Activated naive CD4-positive, alpha-beta T cell treated with anti-CD3 and anti-CD28 coated beads, Interleukin-2, amount 10 ng/mL, durations not matched to agents 7 days and 5 days (primary cell): ENCODE measurements at regions not wholly inside any gene's neighbourhood (a gene's known extent, or its start where the extent isn't known, plus 50 kb on each side); places are given as distances from the start of the nearest gene placed in this dataset.

ENCODE experiments used
- CTCF ChIA-PET: fragments of 350-600 bp; sonication (Branson Sonifier 250); formaldehyde crosslinking; loops from one replicate; lab custom pipeline; 2021; ENCODE audit warnings: antibody characterized with exemption; lab: Charles Lee
- DNase-seq: peaks from one replicate; pipeline ENCODE4 v3.0.0-alpha.2; 2020
- H3K27ac Mint-ChIP-seq: one replicate; pipeline ENCODE4 v1.8.0; 2021; ENCODE audit warnings: mild to moderate bottlenecking, moderate library complexity, mixed read lengths
- H3K27me3 Mint-ChIP-seq: one replicate; pipeline ENCODE4 v1.8.0; 2021; ENCODE audit warnings: mild to moderate bottlenecking, mixed read lengths
- H3K36me3 Mint-ChIP-seq: one replicate; pipeline ENCODE4 v1.8.0; 2021; ENCODE audit warnings: mixed read lengths
- H3K4me1 Mint-ChIP-seq: one replicate; pipeline ENCODE4 v1.8.0; 2021; ENCODE audit warnings: mixed read lengths
- H3K4me3 Mint-ChIP-seq: one replicate; pipeline ENCODE4 v1.8.0; 2021; ENCODE audit warnings: mild to moderate bottlenecking, moderate library complexity, mixed read lengths
- H3K9me3 Mint-ChIP-seq: one replicate; pipeline ENCODE4 v1.8.0; 2021; ENCODE audit warnings: mixed read lengths

- H3K27me3 Mint-ChIP-seq = peaks cover 4% of the 10 kb centered on the region
- CTCF ChIA-PET = no interaction called here
Measured at GRCh38 chr3:40803311-40803710, 278.6 kb downstream of the ZNF621 start.

DNA sequence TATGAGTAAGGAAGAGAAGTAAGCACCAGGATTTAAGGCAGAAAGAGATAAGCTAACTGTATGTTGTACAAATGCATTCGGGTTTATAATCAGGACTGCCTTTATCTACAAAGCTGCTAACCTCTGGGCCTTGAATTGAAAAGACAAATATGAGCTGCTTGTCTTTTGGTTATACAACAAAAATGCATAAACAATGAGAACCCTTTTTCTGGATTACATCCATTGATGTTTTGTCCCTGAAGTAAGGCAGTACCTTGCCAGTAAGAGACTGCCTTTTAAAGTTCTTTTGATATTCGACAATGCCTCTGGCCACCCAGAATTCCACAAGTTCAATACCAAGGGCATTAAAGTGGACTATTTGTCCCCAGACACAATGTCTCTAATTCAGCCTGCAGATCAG is 280.7 kb downstream of the ZNF621 start:
- CTCF ChIA-PET = no interaction called here
- H3K4me3 Mint-ChIP-seq = no peak overlapping the region
- no peaks in the 10 kb centered on the region for H3K36me3 Mint-ChIP-seq
- peaks cover 4% of the 10 kb centered on the region for H3K27me3 Mint-ChIP-seq
- no peak overlapping the region for H3K27ac Mint-ChIP-seq
- no peak for DNase-seq
- H3K4me1 Mint-ChIP-seq = no peaks in the 10 kb centered on the region
- no peaks in the 10 kb centered on the region for H3K9me3 Mint-ChIP-seq

More at GRCh38 chr3:40803311-40803710, 278.6 kb downstream of the ZNF621 start:
- no peaks in the 10 kb centered on the region for H3K9me3 Mint-ChIP-seq
- H3K27ac Mint-ChIP-seq = no peak overlapping the region
- DNase-seq = no peak
- no peaks in the 10 kb centered on the region for H3K36me3 Mint-ChIP-seq
- no peak overlapping the region for H3K4me3 Mint-ChIP-seq
- H3K4me1 Mint-ChIP-seq = no peaks in the 10 kb centered on the region

- Mint-ChIP-seq H3K27ac (no peak overlapping the region), H3K9me3 (no peaks in the 10 kb centered on the region), H3K4me3 (no peak overlapping the region), H3K27me3 (no peaks in the 10 kb centered on the region), H3K36me3 (no peaks in the 10 kb centered on the region), H3K4me1 (no peaks in the 10 kb centered on the region)
- no peak for DNase-seq
- CTCF ChIA-PET = no interaction called here
Measured at GRCh38 chr3:40810813-40811212, 286.1 kb downstream of the ZNF621 start.

DNA sequence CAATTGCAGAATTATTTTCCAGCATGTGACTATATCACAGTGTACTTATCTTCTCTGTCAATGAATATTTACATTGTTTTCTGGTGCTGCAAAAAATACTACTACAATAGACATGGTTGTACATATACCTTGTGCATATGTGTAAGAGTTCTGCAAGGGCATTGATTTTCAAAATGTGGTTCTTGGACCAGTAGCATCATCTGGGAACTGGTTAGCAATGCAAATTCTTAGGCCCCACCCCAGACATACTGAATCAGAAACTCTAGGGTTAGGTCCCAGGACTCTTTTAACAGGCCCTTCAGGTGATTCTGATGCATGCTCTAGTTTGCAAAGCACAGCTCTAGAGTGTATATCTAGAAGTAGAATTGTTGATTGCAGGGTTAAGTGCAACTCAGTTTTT is 292.3 kb downstream of the ZNF621 start:
- H3K36me3 Mint-ChIP-seq = no peaks in the 10 kb centered on the region
- CTCF ChIA-PET = no interaction called here
- no peaks in the 10 kb centered on the region for H3K4me1 Mint-ChIP-seq
- H3K27me3 Mint-ChIP-seq = no peaks in the 10 kb centered on the region
- H3K27ac Mint-ChIP-seq = no peak overlapping the region
- no peak for DNase-seq
- no peaks in the 10 kb centered on the region for H3K9me3 Mint-ChIP-seq
- H3K4me3 Mint-ChIP-seq = no peak overlapping the region

- H3K27ac Mint-ChIP-seq = no peak overlapping the region
- no peak overlapping the region for H3K4me3 Mint-ChIP-seq
- no peaks in the 10 kb centered on the region for H3K4me1 Mint-ChIP-seq
- no peaks in the 10 kb centered on the region for H3K27me3 Mint-ChIP-seq
- no peaks in the 10 kb centered on the region for H3K36me3 Mint-ChIP-seq
- H3K9me3 Mint-ChIP-seq = no peaks in the 10 kb centered on the region
- CTCF ChIA-PET = no interaction called here
- DNase-seq = no peak
Measured at GRCh38 chr3:40821315-40821714, 296.6 kb downstream of the ZNF621 start.

GRCh38 chr3:40827226-40827625 is 302.5 kb downstream of the ZNF621 start:
- Mint-ChIP-seq H3K27ac (no peak overlapping the region), H3K4me3 (no peak overlapping the region), H3K27me3 (peaks cover 4% of the 10 kb centered on the region), H3K9me3 (no peaks in the 10 kb centered on the region), H3K36me3 (no peaks in the 10 kb centered on the region), H3K4me1 (no peaks in the 10 kb centered on the region)
- CTCF ChIA-PET = interaction anchor here (1.0 kb wide), 1 partner anchor 45 kb away, joined by 4 read pairs; no protein-coding TSS in a partner anchor
- DNase-seq = no peak

DNA sequence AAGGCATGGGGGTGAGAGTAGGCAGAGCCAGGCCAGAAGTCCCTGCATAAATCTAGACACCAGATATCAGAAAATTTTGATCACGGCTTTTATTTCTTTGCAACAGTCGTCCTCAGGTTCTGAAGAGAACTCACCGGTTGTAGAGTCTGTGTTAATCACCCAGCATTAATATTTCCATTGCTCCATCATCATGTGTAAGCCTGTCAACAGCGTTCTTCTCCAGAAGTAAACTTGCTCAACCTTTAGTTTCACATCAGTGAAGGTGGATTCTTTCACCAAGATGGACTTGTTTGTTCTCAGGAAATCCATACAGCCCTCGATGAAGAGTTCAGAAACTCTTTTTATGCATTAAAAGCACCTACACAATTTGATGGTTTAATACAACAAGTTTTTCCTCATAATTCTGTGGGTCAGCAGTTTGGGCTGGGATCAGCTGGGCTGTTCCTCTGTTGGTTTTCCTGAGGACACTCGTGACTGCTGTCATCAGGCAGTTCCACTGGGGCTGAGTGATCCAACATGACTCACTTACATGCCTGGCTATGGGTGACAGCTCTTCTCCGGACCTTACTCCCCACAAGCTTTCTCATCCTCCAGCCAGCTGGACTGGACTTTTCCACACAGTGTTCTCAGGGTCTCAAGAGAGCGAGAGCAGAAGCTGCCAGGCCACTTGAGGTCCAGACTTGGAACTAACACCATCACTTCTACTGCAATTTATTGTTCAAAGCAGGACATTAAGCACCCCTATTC is 303.4 kb downstream of the ZNF621 start:
- Mint-ChIP-seq H3K9me3 (no peaks in the 10 kb centered on the region), H3K4me1 (no peaks in the 10 kb centered on the region), H3K27me3 (peaks cover 4% of the 10 kb centered on the region), H3K36me3 (no peaks in the 10 kb centered on the region), H3K4me3 (no peak overlapping the region), H3K27ac (no peak overlapping the region)
- CTCF ChIA-PET = interaction anchor here (0.6 to 1.0 kb wide), 2 partner anchors 46 to 1545 kb away, joined by 3 to 4 read pairs; no protein-coding TSS in a partner anchor
- no peak for DNase-seq

GRCh38 chr3:40828741-40829415 is 304.1 kb downstream of the ZNF621 start:
- DNase-seq = no peak
- CTCF ChIA-PET = no interaction called here

GRCh38 chr3:40829876-40830275 is 305.1 kb downstream of the ZNF621 start:
- DNase-seq = no peak
- Mint-ChIP-seq H3K4me3 (no peak overlapping the region), H3K27me3 (peaks cover 7% of the 10 kb centered on the region), H3K27ac (no peak overlapping the region), H3K36me3 (no peaks in the 10 kb centered on the region), H3K9me3 (no peaks in the 10 kb centered on the region), H3K4me1 (no peaks in the 10 kb centered on the region)
- CTCF ChIA-PET = no interaction called here

More at GRCh38 chr3:40828741-40829415, 304.1 kb downstream of the ZNF621 start:
- Mint-ChIP-seq H3K9me3 (no peaks in the 10 kb centered on the region), H3K27me3 (peaks cover 4% of the 10 kb centered on the region), H3K27ac (no peak overlapping the region), H3K4me1 (no peaks in the 10 kb centered on the region), H3K4me3 (no peak overlapping the region), H3K36me3 (no peaks in the 10 kb centered on the region)

GRCh38 chr3:40837300-40837699 is 312.5 kb downstream of the ZNF621 start:
- DNase-seq = no peak
- Mint-ChIP-seq H3K4me1 (no peaks in the 10 kb centered on the region), H3K36me3 (no peaks in the 10 kb centered on the region), H3K27me3 (peaks cover 3% of the 10 kb centered on the region), H3K4me3 (no peak overlapping the region), H3K27ac (no peak overlapping the region), H3K9me3 (no peaks in the 10 kb centered on the region)
- CTCF ChIA-PET = no interaction called here

GRCh38 chr3:40841131-40841530 is 316.4 kb downstream of the ZNF621 start:
- H3K4me1 Mint-ChIP-seq = no peaks in the 10 kb centered on the region
- DNase-seq = no peak
- H3K4me3 Mint-ChIP-seq = no peak overlapping the region
- H3K36me3 Mint-ChIP-seq = no peaks in the 10 kb centered on the region
- H3K9me3 Mint-ChIP-seq = no peaks in the 10 kb centered on the region
- no peak overlapping the region for H3K27ac Mint-ChIP-seq
- H3K27me3 Mint-ChIP-seq = peaks cover 4% of the 10 kb centered on the region
- CTCF ChIA-PET = interaction anchor here (1.2 kb wide), 1 partner anchor 9 kb away, joined by 4 read pairs; no protein-coding TSS in a partner anchor

- Mint-ChIP-seq H3K27ac (no peak overlapping the region), H3K27me3 (peaks cover 4% of the 10 kb centered on the region), H3K4me1 (no peaks in the 10 kb centered on the region), H3K9me3 (no peaks in the 10 kb centered on the region), H3K36me3 (no peaks in the 10 kb centered on the region), H3K4me3 (no peak overlapping the region)
- CTCF ChIA-PET = interaction anchor here (1.2 kb wide), 1 partner anchor 10 kb away, joined by 4 read pairs; no protein-coding TSS in a partner anchor
- no peak for DNase-seq
Measured at GRCh38 chr3:40841570-40842109, 316.9 kb downstream of the ZNF621 start.

DNA sequence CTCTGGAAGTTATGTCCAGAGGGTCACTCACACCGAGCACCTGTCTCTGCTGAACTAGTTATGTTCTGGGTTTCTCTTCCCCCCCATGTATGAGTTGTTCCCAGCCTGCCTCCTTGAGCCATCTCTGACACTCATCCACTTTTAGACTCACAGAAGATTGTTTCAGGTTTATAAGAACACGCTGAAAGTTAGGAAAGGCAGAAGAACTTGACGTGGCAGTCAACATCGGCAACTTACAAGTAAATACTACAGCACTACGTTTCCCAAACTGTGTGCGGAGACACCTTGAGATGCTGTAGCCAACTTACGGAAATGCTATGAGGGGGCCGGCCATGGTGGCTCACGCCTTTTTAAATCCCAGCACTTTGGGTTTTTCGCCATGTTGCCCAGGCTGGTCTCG is 318.0 kb downstream of the ZNF621 start:
- no peak for DNase-seq
- Mint-ChIP-seq H3K27me3 (peaks cover 4% of the 10 kb centered on the region), H3K36me3 (no peaks in the 10 kb centered on the region), H3K9me3 (no peaks in the 10 kb centered on the region), H3K4me1 (no peaks in the 10 kb centered on the region), H3K4me3 (no peak overlapping the region), H3K27ac (no peak overlapping the region)
- CTCF ChIA-PET = interaction anchor here (0.7 kb wide), 1 partner anchor 17 kb away, joined by 3 read pairs; no protein-coding TSS in a partner anchor

DNA sequence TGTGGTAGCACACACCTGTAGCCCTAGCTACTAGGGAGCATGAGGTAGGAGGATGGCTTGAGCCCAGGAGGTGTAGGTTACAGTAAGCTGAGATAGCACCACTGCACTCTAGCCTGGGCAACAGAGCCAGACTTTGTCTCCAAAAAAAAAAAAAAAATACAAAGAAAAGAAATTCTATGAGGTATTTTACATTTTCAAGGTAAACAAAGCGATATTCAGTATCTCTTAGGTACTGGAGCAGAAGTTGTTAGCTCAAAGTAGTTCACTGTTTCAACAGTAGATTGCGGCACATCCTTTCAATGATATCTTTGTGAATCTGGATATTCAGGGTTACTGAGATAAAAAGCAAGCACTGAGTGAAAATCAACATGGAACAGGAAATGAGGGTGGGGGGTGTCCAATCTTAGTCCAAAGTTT is 318.5 kb downstream of the ZNF621 start:
- Mint-ChIP-seq H3K27ac (no peak overlapping the region), H3K27me3 (peaks cover 4% of the 10 kb centered on the region), H3K36me3 (no peaks in the 10 kb centered on the region), H3K4me1 (no peaks in the 10 kb centered on the region), H3K4me3 (no peak overlapping the region), H3K9me3 (no peaks in the 10 kb centered on the region)
- no peak for DNase-seq
- CTCF ChIA-PET = interaction anchor here (0.7 kb wide), 1 partner anchor 17 kb away, joined by 3 read pairs; no protein-coding TSS in a partner anchor
